PC-9 (cell line): ENCODE measurements at regions not wholly inside any gene's neighbourhood (a gene's known extent, or its start where the extent isn't known, plus 50 kb on each side); places are given as distances from the start of the nearest gene placed in this dataset.

ENCODE experiments used
- BruUV-seq: library from RNA; stranded (reverse); fragments of 400-500 nt; replicated peaks from 2 replicates; lab custom pipeline; 2021; lab: Mats Ljungman, UMichigan
- CTCF ChIA-PET: fragments of 300-600 bp; sonication (Branson Sonifier 250); formaldehyde crosslinking; loops from one replicate; lab custom pipeline; 2022; ENCODE audit warnings: antibody characterized with exemption; lab: Charles Lee
- POLR2A ChIA-PET: fragments of 300-600 bp; sonication (Branson Sonifier 250); formaldehyde crosslinking; loops from one replicate; lab custom pipeline; 2022; ENCODE audit warnings: antibody characterized with exemption; ENCODE audit not compliant: unreplicated experiment; lab: Charles Lee
- DNase-seq, 2 experiments: peaks; one replicate each; pipeline versions ENCODE4 v3.0.0 to v3.0.0-alpha.2; 2015 to 2022; ENCODE audit warnings: mixed read lengths in 1 of 2
- H2AFZ ChIP-seq: fragments of 200-600 bp; sonication (generic); 2 replicates; pipeline ENCODE4 v1.8.1; 2017; ENCODE audit warnings: antibody characterized with exemption
- H3F3A ChIP-seq: fragments of 200-600 bp; sonication (generic); 2 replicates; pipeline ENCODE4 v1.8.1; 2017; ENCODE audit warnings: antibody characterized with exemption, mild to moderate bottlenecking, low read depth; ENCODE audit not compliant: insufficient read depth
- H3K27ac ChIP-seq: fragments of 200-600 bp; sonication (generic); 2 replicates; pipeline ENCODE4 v1.6.1; 2016; ENCODE audit warnings: mixed run types
- H3K27me3 ChIP-seq: fragments of 200-600 bp; sonication (generic); 2 replicates; pipeline ENCODE4 v1.6.1; 2016; ENCODE audit warnings: low read depth, mixed run types; ENCODE audit not compliant: insufficient read depth
- H3K36me3 ChIP-seq: fragments of 200-600 bp; sonication (generic); 2 replicates; pipeline ENCODE4 v1.6.1; 2016; ENCODE audit warnings: low read depth, mixed run types
- H3K4me1 ChIP-seq: fragments of 200-600 bp; sonication (generic); replicated peaks from 2 replicates; pipeline ENCODE4 v1.6.1; 2016; ENCODE audit warnings: mixed run types; ENCODE audit not compliant: insufficient read depth
- H3K4me2 ChIP-seq: fragments of 200-600 bp; sonication (generic); 2 replicates; pipeline ENCODE4 v1.6.1; 2017; ENCODE audit warnings: mixed run types
- H3K4me3 ChIP-seq: fragments of 200-600 bp; sonication (generic); 2 replicates; pipeline ENCODE4 v1.6.1; 2016; ENCODE audit warnings: mixed run types
- H3K79me2 ChIP-seq: fragments of 200-600 bp; sonication (generic); 2 replicates; pipeline ENCODE4 v1.6.1; 2017; ENCODE audit warnings: low read depth, mixed run types
- H3K9me2 ChIP-seq: fragments of 200-600 bp; sonication (generic); 2 replicates; pipeline ENCODE4 v1.8.1; 2017; ENCODE audit warnings: mild to moderate bottlenecking; ENCODE audit not compliant: insufficient read depth
- H3K9me3 ChIP-seq: fragments of 200-600 bp; sonication (generic); 2 replicates; pipeline ENCODE4 v1.8.1; 2016; ENCODE audit warnings: low read depth; ENCODE audit not compliant: insufficient read depth
- H4K20me1 ChIP-seq: fragments of 200-600 bp; sonication (generic); 2 replicates; pipeline ENCODE4 v1.8.1; 2017; ENCODE audit not compliant: insufficient read depth
- CTCF ChIP-seq: fragments of 200-600 bp; sonication (generic); conservative IDR thresholded peaks from 2 replicates; pipeline ENCODE4 v1.6.1; 2017; ENCODE audit warnings: mixed run types, antibody characterized with exemption, mild to moderate bottlenecking, moderate library complexity
- EZH2 ChIP-seq: fragments of 200-600 bp; sonication (generic); IDR thresholded peaks from 2 replicates; pipeline ENCODE4 v1.8.0; 2017; ENCODE audit warnings: antibody characterized with exemption, low read depth
- intact Hi-C: fragments of 100-400 bp; cut with micrococcal nuclease; formaldehyde crosslinking; loops from one replicate; pipeline ENCODE4 v1.10.0; 2022; ENCODE audit not compliant: unreplicated experiment

- Histone ChIP-seq H3F3A (no peaks in the 10 kb centered on the region), H3K79me2 (no peaks in the 10 kb centered on the region), H3K9me2 (no peaks in the 10 kb centered on the region), H3K4me3 (no peak overlapping the region), H3K4me2 (no peak overlapping the region), H3K36me3 (no peaks in the 10 kb centered on the region), H2AFZ (no peak overlapping the region), H3K27ac (no peak overlapping the region), H3K9me3 (no peaks in the 10 kb centered on the region), H3K27me3 (no peaks in the 10 kb centered on the region), H3K4me1 (no peaks in the 10 kb centered on the region), H4K20me1 (no peaks in the 10 kb centered on the region)
- intact Hi-C loops, result no loop called here
- ChIA-PET POLR2A (no interaction called here), CTCF (no interaction called here)
- BruUV-seq, result no TSS peak
- no peak for DNase-seq
- no peak for TF ChIP-seq CTCF
- TF ChIP-seq EZH2, result no peak
Observed at GRCh38 chr10:88071879-88072278, 208.5 kb downstream of the PTEN start.

- no TSS peak for BruUV-seq
- Histone ChIP-seq H4K20me1 (no peaks in the 10 kb centered on the region), H3K27ac (no peak overlapping the region), H3K27me3 (no peaks in the 10 kb centered on the region), H3F3A (no peaks in the 10 kb centered on the region), H3K9me3 (no peaks in the 10 kb centered on the region), H3K9me2 (no peaks in the 10 kb centered on the region), H3K4me1 (no peaks in the 10 kb centered on the region), H3K4me3 (no peak overlapping the region), H2AFZ (no peak overlapping the region), H3K79me2 (no peaks in the 10 kb centered on the region), H3K4me2 (no peak overlapping the region), H3K36me3 (no peaks in the 10 kb centered on the region)
- ChIA-PET CTCF (no interaction called here), POLR2A (no interaction called here)
- TF ChIP-seq EZH2, result no peak
- no peak for TF ChIP-seq CTCF
- intact Hi-C loops, result no loop called here
- no peak for DNase-seq
Observed at GRCh38 chr10:88073682-88074081, 210.3 kb downstream of the PTEN start.

- H3K79me2 ChIP-seq, result no peaks in the 10 kb centered on the region
- H3K27ac ChIP-seq, result no peak overlapping the region
- intact Hi-C loops, result no loop called here
- no peaks in the 10 kb centered on the region for H3F3A ChIP-seq
- no peak overlapping the region for H3K4me2 ChIP-seq
- H3K4me1 ChIP-seq, result peaks cover 4% of the 10 kb centered on the region; the same call in 1 of the 2 replicates
- no peak for TF ChIP-seq CTCF
- no peak for TF ChIP-seq EZH2
- H3K27me3 ChIP-seq, result no peaks in the 10 kb centered on the region
- no peaks in the 10 kb centered on the region for H3K9me3 ChIP-seq
- no peaks in the 10 kb centered on the region for H3K9me2 ChIP-seq
- no peaks in the 10 kb centered on the region for H4K20me1 ChIP-seq
- ChIA-PET POLR2A (no interaction called here), CTCF (no interaction called here)
- H3K4me3 ChIP-seq, result no peak overlapping the region
- DNase-seq, result no peak
- no TSS peak for BruUV-seq
- H2AFZ ChIP-seq, result no peak overlapping the region
- no peaks in the 10 kb centered on the region for H3K36me3 ChIP-seq
Observed at GRCh38 chr10:88074971-88075370, 211.5 kb downstream of the PTEN start.
